Adrenal gland (tissue), 9 donors: ENCODE measurements at regions not wholly inside any gene's neighbourhood (a gene's known extent, or its start where the extent isn't known, plus 50 kb on each side); places are given as distances from the start of the nearest gene placed in this dataset.

ENCODE experiments used
- DNase-seq, 7 donors: peaks; one replicate each; pipeline ENCODE4 v3.0.0-alpha.2; 2019 to 2020
- H3K27ac ChIP-seq, 5 donors: fragments of 200-600 bp; sonication (generic) in 4 of 5; 1 replicate in 3 of 5; 2 replicates in 2 of 5; pipeline versions ENCODE4 v1.5.1 to v1.8.0; 2016 to 2020; ENCODE audit warnings: mild to moderate bottlenecking in 1 of 5
- H3K27me3 ChIP-seq: fragments of 200-600 bp; 2 replicates; pipeline ENCODE4 v1.8.0; 2021
- H3K36me3 ChIP-seq, 2 donors: fragments of 200-600 bp; replicated peaks in 1 of 2; 1 replicate in 1 of 2; 2 replicates in 1 of 2; pipeline versions ENCODE4 v1.5.1 to v1.8.0; 2018 to 2022
- H3K4me1 ChIP-seq, 2 donors: fragments of 200-600 bp; replicated peaks in 1 of 2; 1 replicate in 1 of 2; 2 replicates in 1 of 2; pipeline versions ENCODE4 v1.5.1 to v1.8.0; 2018 to 2021
- H3K4me3 ChIP-seq, 4 donors: fragments of 200-600 bp; sonication (generic) in 3 of 4; one replicate each; pipeline ENCODE4 v1.5.1; 2016 to 2018
- H3K9me3 ChIP-seq, 3 donors: fragments of 200-600 bp; sonication (generic) in 1 of 3; replicated peaks in 1 of 3; 1 replicate in 2 of 3; 2 replicates in 1 of 3; pipeline versions ENCODE4 v1.5.1 to v1.8.0; 2016 to 2021
- POLR2A ChIP-seq, 2 donors: fragments of 450-650 bp; IDR thresholded peaks; one replicate each; pipeline ENCODE4 v1.6.1; 2017; ENCODE audit warnings: antibody characterized with exemption in 2 of 2, mild to moderate bottlenecking in 2 of 2, moderate library complexity in 1 of 2
- WGBS, 4 donors: extraction: QIAGEN DNeasy Blood & Tissue Kit in 2 of 4; methylation state at CpG; one replicate each; pipeline versions ENCODE4 v1.1.5 to v1.1.7; 2013 to 2017; 5-methylcytosine and 5-hydroxymethylcytosine counted together
- intact Hi-C, 2 donors: fragments of 100-400 bp; cut with DNase I; formaldehyde crosslinking; loops; one replicate each; pipeline versions ENCODE4 v1.14.1 to v1.15.0; 2022 to 2023
- TF ChIP-seq, protein P1 (sequence below), 6 experiments: fragments of 450-650 bp in 4 of 6; fragments of 200-600 bp in 2 of 6; sonication (generic) in 1 of 6; IDR thresholded peaks; 1 replicate in 5 of 6; 2 replicates in 1 of 6; pipeline versions ENCODE4 v1.5.1 to v1.8.0; 2016 to 2021; ENCODE audit warnings: antibody characterized with exemption in 6 of 6, mild to moderate bottlenecking in 2 of 6, moderate library complexity in 1 of 6
- donor health status: healthy with polysubstance abuse.
- donor health status: Bipolar disorder and iron deficiency.
- donor health status: DM: yes; HTN: yes; CAD: no.
- donor health status: DM: no; HTN: no; CAD: no.
- donor health status: DM: no; HTN: no; CAD: no.

DNA sequence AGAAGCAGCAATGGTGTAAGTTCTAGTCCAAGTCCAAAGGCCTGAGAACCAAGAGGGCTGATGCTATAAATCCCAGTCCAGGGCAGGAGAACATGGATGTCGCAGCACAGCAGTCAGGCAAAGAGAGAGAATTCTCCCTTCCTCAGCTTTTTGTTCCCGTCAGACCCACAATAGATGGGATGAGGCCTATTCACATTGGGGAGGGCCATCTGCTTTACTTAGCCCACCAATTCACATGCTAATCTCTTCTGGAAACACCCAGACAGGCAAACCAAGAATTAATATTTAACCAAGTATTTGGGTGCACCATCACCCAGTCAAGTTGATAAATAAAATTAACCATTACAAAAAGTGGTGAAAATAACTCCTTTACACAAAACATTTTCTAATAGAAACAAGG, 511.7 kb upstream of the UBE2E2 start:
- 59 to 81% (median 68%) methylated on average over 2 of the region's 2 CpGs for WGBS, 4 donors
- intact Hi-C loops: no loop called here

DNA sequence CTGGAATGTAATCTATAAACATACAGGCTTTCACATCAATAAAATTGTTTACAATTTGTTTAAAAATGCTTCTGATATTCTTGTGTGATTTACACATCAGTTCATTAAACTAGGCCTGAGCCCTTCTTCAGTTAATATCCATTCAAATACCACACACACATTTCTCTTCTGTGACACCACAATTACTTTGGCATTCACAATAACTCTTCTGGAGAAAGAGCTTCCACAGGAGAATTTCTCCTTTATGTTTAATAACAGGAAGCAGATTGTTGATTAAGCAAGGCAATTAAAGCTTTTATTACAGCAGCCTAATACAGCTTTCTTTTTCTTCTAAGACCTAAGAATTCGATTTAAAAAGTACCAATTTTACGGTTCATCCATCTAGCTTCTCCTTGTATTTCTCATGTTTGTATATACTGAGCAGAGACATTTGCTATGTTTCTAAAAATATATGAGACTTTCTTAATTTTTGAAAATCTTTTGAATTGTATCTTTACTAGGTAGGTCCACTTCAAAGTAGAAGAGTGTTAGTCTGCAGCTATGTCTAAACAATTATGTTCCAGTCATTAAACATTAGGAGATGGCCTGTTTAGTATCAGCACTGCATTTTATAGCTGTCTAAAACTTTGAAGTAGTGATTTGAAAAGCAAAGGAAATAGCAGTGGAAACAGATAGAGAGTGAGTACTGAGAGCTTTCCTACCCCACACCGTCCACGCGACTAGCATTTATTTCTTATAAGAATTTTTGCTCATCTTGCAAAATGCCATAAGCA, 511.1 kb upstream of the UBE2E2 start:
- Histone ChIP-seq H3K9me3 (no peaks in the 10 kb centered on the region), H3K36me3 (no peaks in the 10 kb centered on the region), H3K27me3 (peaks cover 4% of the 10 kb centered on the region), H3K4me3 (no peak overlapping the region), H3K27ac (no peak overlapping the region), H3K4me1 (no peaks in the 10 kb centered on the region)
- TF ChIP-seq POLR2A (IDR thresholded peaks at IDR 0.05): no peak
- TF ChIP-seq, protein P1, sequence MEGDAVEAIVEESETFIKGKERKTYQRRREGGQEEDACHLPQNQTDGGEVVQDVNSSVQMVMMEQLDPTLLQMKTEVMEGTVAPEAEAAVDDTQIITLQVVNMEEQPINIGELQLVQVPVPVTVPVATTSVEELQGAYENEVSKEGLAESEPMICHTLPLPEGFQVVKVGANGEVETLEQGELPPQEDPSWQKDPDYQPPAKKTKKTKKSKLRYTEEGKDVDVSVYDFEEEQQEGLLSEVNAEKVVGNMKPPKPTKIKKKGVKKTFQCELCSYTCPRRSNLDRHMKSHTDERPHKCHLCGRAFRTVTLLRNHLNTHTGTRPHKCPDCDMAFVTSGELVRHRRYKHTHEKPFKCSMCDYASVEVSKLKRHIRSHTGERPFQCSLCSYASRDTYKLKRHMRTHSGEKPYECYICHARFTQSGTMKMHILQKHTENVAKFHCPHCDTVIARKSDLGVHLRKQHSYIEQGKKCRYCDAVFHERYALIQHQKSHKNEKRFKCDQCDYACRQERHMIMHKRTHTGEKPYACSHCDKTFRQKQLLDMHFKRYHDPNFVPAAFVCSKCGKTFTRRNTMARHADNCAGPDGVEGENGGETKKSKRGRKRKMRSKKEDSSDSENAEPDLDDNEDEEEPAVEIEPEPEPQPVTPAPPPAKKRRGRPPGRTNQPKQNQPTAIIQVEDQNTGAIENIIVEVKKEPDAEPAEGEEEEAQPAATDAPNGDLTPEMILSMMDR (IDR thresholded peaks at IDR 0.05): no peak
- DNase-seq: no peak
- intact Hi-C loops: no loop called here
- 76 to 82% (median 79%) methylated on average over 5 of the region's 5 CpGs for WGBS, 4 donors

More for the DNA sequence above, 511.7 kb upstream of the UBE2E2 start:
- DNase-seq: no peak
- no peak overlapping the region for H3K27ac ChIP-seq
- no peaks in the 10 kb centered on the region for H3K9me3 ChIP-seq
- H3K36me3 ChIP-seq: no peaks in the 10 kb centered on the region
- peaks cover 4% of the 10 kb centered on the region for H3K27me3 ChIP-seq
- H3K4me3 ChIP-seq: no peak overlapping the region
- no peaks in the 10 kb centered on the region for H3K4me1 ChIP-seq
- TF ChIP-seq, protein P1 (IDR thresholded peaks at IDR 0.05): no peak
- no peak for TF ChIP-seq POLR2A (IDR thresholded peaks at IDR 0.05)

DNA sequence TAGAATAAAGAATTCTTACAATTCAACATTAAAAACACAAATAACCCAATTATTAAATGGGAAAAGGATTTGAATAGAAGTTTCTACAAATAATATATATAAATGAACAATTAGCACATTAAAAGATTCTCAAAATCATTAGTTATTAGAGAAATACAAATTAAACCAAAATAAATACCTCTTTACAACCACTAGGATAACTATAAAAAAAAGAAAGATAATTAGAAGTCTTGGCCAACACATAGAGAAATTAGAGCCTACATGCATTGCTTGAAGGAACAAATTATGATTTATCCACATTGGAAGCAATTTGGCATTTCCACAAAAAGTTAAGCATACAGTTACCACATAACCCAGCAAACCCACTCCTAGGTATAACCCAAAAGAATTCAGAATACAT, 502.3 kb upstream of the UBE2E2 start:
- H3K4me3 ChIP-seq: no peak overlapping the region
- no peak for TF ChIP-seq POLR2A (IDR thresholded peaks at IDR 0.05)
- H3K4me1 ChIP-seq: no peaks in the 10 kb centered on the region
- intact Hi-C loops: no loop called here
- peaks cover 4% of the 10 kb centered on the region for H3K27me3 ChIP-seq
- H3K36me3 ChIP-seq: no peaks in the 10 kb centered on the region
- DNase-seq: no peak
- no peaks in the 10 kb centered on the region for H3K9me3 ChIP-seq
- H3K27ac ChIP-seq: no peak overlapping the region

DNA sequence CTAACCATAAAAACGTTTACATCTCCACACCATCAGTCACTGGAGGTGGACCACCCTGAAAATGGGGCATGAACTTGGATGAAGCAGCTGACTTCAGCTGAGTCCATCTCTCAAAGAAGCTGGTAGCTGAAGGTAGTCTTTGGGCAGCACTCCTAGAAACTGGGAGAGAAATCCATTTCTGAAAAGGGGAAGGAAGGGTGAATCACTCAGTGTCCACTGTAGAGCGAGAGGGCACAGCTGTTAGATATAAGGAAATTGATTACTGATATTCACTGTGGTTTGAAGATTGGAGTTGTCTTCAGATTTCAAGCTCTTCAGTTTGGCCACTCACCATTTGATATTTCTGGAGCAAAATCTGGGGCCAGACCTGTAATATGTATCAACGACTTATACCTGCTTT, 499.0 kb upstream of the UBE2E2 start:
- Histone ChIP-seq H3K4me3 (no peak overlapping the region), H3K4me1 (no peaks in the 10 kb centered on the region), H3K9me3 (no peaks in the 10 kb centered on the region), H3K27me3 (no peaks in the 10 kb centered on the region), H3K27ac (no peak overlapping the region), H3K36me3 (no peaks in the 10 kb centered on the region)
- no peak for TF ChIP-seq POLR2A (IDR thresholded peaks at IDR 0.05)
- TF ChIP-seq, protein P1 (IDR thresholded peaks at IDR 0.05): no peak
- intact Hi-C loops: no loop called here
- WGBS, 4 donors: 55 to 65% (median 59%) methylated on average over 3 of the region's 3 CpGs
- DNase-seq: no peak
